ENCODE measurements at regions not wholly inside any gene's neighbourhood (a gene's known extent, or its start where the extent isn't known, plus 50 kb on each side); places are given as distances from the start of the nearest gene placed in this dataset.

- H3K4me3 ChIP-seq (ENCODE audit: low read depth, low read length), result no peak overlapping the region
- no peak for TF ChIP-seq MYC (IDR thresholded peaks at IDR 0.05; ENCODE audit: low read depth, low read length)
- TF ChIP-seq CTCF (IDR thresholded peaks at IDR 0.05; ENCODE audit: low read depth, low read length), result no peak
- TF ChIP-seq, protein P1, sequence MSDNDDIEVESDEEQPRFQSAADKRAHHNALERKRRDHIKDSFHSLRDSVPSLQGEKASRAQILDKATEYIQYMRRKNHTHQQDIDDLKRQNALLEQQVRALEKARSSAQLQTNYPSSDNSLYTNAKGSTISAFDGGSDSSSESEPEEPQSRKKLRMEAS (IDR thresholded peaks at IDR 0.05; ENCODE audit: low read depth, low read length), result no peak
- TF ChIP-seq POLR2A (IDR thresholded peaks at IDR 0.05; ENCODE audit: extremely low read depth, insufficient read length), result no peak
- no peak for DNase-seq (ENCODE audit: low read depth)
These were observed 274.7 kb downstream of the TUSC7 start for GRCh38 chr3:116984301-116984700.

- TF ChIP-seq, protein P1 (IDR thresholded peaks at IDR 0.05; ENCODE audit: low read depth, low read length), result no peak
- no peak for TF ChIP-seq POLR2A (IDR thresholded peaks at IDR 0.05; ENCODE audit: extremely low read depth, insufficient read length)
- TF ChIP-seq MYC (IDR thresholded peaks at IDR 0.05; ENCODE audit: low read depth, low read length), result no peak
- TF ChIP-seq CTCF (IDR thresholded peaks at IDR 0.05; ENCODE audit: low read depth, low read length), result no peak
- no peak overlapping the region for H3K4me3 ChIP-seq (ENCODE audit: low read depth, low read length)
These were observed 284.8 kb downstream of the TUSC7 start for GRCh38 chr3:116994351-116994879.

GRCh38 chr3:117003501-117003900, 293.9 kb downstream of the TUSC7 start:
- H3K4me3 ChIP-seq (ENCODE audit: low read depth, low read length), result no peak overlapping the region
- TF ChIP-seq, protein P1 (IDR thresholded peaks at IDR 0.05; ENCODE audit: low read depth, low read length), result no peak
- TF ChIP-seq CTCF (IDR thresholded peaks at IDR 0.05; ENCODE audit: low read depth, low read length) (no peak), MYC (IDR thresholded peaks at IDR 0.05; ENCODE audit: low read depth, low read length) (no peak), POLR2A (IDR thresholded peaks at IDR 0.05; ENCODE audit: extremely low read depth, insufficient read length) (no peak)
- DNase-seq (ENCODE audit: low read depth), result no peak

More at GRCh38 chr3:116994351-116994879, 284.8 kb downstream of the TUSC7 start:
- no peak for DNase-seq (ENCODE audit: low read depth)

GRCh38 chr3:117005274-117005673, 295.7 kb downstream of the TUSC7 start:
- no peak overlapping the region for H3K4me3 ChIP-seq (ENCODE audit: low read depth, low read length)
- TF ChIP-seq POLR2A (IDR thresholded peaks at IDR 0.05; ENCODE audit: extremely low read depth, insufficient read length) (no peak), CTCF (IDR thresholded peaks at IDR 0.05; ENCODE audit: low read depth, low read length) (no peak), MYC (IDR thresholded peaks at IDR 0.05; ENCODE audit: low read depth, low read length) (no peak)
- TF ChIP-seq, protein P1 (IDR thresholded peaks at IDR 0.05; ENCODE audit: low read depth, low read length), result no peak
- no peak for DNase-seq (ENCODE audit: low read depth)

DNA sequence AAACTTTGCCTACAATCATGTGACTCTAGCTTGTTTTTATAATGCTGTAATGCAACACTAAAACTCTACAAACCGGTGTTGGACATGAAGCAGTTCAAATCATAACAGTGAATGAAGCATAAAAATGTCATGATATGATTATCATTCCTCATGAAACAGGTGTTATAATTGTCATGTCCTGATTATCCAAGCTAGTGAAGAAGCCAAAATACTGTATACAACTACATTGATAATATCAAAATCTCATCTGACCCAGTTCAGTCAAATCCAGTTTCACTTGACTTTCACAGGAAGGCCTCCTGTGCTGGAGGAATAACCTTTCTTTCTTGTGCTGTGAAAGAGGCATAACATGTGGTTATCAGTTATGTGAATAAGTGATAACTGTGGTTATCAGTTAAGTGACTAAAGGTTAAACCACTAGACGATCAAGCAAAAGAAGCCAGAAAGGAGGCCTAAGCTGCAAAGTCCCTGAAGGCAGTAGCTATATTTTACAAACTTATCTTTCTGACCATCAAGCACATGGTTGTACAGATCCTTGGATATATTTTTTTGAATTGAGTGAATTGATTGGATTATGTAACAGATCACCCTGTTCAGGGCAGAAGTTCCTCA, 296.4 kb downstream of the TUSC7 start:
- DNase-seq (ENCODE audit: low read depth), result no peak
- H3K4me3 ChIP-seq (ENCODE audit: low read depth, low read length), result no peak overlapping the region
- no peak for TF ChIP-seq POLR2A (IDR thresholded peaks at IDR 0.05; ENCODE audit: extremely low read depth, insufficient read length)
- no peak for TF ChIP-seq CTCF (IDR thresholded peaks at IDR 0.05; ENCODE audit: low read depth, low read length)
- TF ChIP-seq MYC (IDR thresholded peaks at IDR 0.05; ENCODE audit: low read depth, low read length), result no peak
- TF ChIP-seq, protein P1 (IDR thresholded peaks at IDR 0.05; ENCODE audit: low read depth, low read length), result no peak
